ENCODE measurements at regions not wholly inside any gene's neighbourhood (a gene's known extent, or its start where the extent isn't known, plus 50 kb on each side); places are given as distances from the start of the nearest gene placed in this dataset.

DNA sequence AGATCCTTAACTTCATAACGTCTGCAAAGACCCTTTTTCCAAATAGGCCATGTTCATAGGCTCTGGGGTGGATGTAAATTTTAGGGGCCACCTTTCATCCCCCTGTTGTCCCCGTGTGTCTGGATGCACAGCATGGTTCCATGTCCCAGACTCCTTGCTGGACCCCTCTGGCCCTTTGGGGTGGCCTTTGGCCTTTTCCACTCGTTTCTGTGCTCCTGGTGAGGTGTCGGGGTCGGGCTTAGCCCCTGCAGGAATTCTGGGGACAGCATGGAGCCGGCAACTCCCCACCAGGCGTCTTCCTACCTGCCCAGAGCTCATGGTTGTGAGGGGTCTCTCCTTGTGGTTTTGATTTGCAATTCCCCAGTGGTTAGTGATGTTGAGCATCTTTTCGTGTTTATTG is 183.5 kb downstream of the SEC14L1 start:
- Mint-ChIP-seq H3K9me3 (no peaks in the 10 kb centered on the region), H3K4me3 (ENCODE audit: low read depth) (no peak overlapping the region), H3K4me1 (ENCODE audit: low read depth) (peaks cover 39% of the 10 kb centered on the region), H3K27ac (peak overlapping the region; percentile 19), H3K36me3 (ENCODE audit: low read depth) (no peaks in the 10 kb centered on the region), H3K27me3 (ENCODE audit: low read depth) (no peaks in the 10 kb centered on the region)
- no peak for DNase-seq (ENCODE audit: low spot score)
- intact Hi-C loops (cut with micrococcal nuclease): no loop called here

DNA sequence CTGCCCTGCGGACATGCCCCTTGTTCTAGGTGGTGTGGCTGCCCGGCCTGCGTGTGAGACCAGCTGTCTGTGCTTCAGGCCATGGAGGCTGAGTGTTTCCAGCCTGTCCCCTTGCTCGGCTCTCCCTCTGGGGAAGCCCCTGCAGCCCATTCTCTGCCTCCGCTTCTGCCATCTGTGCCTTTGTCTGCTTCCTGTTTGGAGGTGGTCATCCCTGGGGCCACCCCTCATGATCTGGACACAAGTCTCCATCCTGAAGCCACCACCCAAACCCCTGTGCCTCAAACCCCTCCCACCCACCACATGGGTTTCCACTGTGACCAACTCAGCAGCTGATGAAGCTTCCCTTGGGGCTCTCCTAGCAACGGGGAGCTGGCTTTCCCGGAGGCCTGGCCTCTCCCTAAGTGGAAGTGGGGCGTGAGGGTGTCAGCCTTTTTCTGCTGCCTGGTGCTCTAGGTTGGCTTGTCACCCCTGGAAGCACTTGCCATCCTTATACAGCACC is 184.9 kb downstream of the SEC14L1 start:
- Mint-ChIP-seq H3K4me1 (ENCODE audit: low read depth) (peaks cover 35% of the 10 kb centered on the region), H3K27ac (peak overlapping the region; percentile 86), H3K36me3 (ENCODE audit: low read depth) (no peaks in the 10 kb centered on the region), H3K27me3 (ENCODE audit: low read depth) (no peaks in the 10 kb centered on the region), H3K4me3 (ENCODE audit: low read depth) (no peak overlapping the region), H3K9me3 (no peaks in the 10 kb centered on the region)
- no peak for DNase-seq (ENCODE audit: low spot score)
- intact Hi-C loops (cut with micrococcal nuclease): no loop called here

DNA sequence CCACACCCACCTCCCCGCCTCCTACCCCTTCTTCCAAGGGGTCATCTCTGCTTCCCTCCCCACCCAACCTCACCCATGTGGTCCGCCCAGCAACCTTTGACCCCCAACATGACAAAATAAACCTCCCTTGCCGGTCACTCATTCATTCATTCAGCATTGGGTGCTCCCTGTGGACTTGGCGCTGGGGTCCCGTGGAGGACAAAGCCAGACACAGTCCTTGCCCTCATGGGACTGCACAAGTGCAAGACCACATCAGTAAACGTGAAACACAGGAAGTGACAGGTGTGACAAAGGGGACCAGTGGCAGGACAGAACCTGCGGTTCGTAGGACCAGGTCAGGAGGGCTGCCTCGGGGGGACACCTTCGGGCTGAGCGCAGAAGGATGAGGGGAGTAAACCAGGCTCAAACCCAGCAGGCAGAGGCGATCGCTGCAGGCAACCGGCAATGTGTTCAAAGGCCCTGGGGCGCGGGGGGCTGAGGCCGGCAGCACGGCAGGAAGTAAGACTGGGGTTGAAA is 185.4 kb downstream of the SEC14L1 start:
- intact Hi-C loops (cut with micrococcal nuclease): no loop called here
- no peaks in the 10 kb centered on the region for H3K9me3 Mint-ChIP-seq
- H3K4me1 Mint-ChIP-seq (ENCODE audit: low read depth): peaks cover 35% of the 10 kb centered on the region
- DNase-seq (ENCODE audit: low spot score): no peak
- H3K4me3 Mint-ChIP-seq (ENCODE audit: low read depth): no peak overlapping the region
- no peaks in the 10 kb centered on the region for H3K27me3 Mint-ChIP-seq (ENCODE audit: low read depth)
- H3K36me3 Mint-ChIP-seq (ENCODE audit: low read depth): no peaks in the 10 kb centered on the region
- no peak overlapping the region for H3K27ac Mint-ChIP-seq

DNA sequence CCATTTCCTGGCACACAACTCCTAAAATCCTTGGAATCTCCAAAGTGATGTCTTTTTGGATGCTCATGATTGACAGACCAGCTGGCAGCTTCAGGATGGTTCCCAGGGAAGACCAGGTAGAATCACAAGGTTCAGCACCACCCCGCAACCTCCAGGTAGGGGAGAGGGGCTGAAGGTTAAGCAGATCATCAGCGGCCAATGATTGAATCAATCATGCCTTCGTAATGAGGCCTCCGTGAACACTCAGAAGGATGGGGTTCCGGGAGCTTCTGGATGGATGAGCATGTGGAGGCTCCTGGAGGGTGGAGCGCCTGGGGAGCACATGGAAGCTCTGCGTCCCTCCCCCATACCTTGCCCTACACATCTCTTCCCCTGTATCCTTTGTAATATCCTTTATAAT is 185.9 kb downstream of the SEC14L1 start:
- H3K4me3 Mint-ChIP-seq (ENCODE audit: low read depth): no peak overlapping the region
- no peak overlapping the region for H3K27ac Mint-ChIP-seq

DNA sequence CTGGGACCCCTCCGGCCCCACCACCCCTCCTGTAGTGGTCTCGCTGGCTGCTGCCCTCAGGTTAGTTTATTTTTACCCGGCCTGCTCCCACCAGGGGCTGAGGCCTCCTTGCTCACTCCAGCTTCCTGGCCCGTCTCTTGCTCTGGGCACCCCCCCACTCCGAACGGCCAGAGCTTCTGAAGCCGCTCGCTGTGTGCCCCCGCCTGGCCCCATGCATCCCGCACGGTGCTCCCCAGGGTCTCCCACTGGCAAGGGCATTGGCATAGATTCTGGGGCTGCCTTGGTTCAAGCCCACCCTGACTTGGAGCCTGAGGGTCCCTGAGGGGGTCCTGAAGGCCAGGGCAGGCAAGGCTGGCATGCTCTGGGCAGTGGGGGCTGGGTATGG is 186.4 kb downstream of the SEC14L1 start:
- no peaks in the 10 kb centered on the region for H3K27me3 Mint-ChIP-seq (ENCODE audit: low read depth)
- no peak overlapping the region for H3K27ac Mint-ChIP-seq
- peaks cover 1% of the 10 kb centered on the region for H3K36me3 Mint-ChIP-seq (ENCODE audit: low read depth)
- peaks cover 45% of the 10 kb centered on the region for H3K4me1 Mint-ChIP-seq (ENCODE audit: low read depth)
- intact Hi-C loops (cut with micrococcal nuclease): no loop called here
- H3K9me3 Mint-ChIP-seq: peaks cover 1% of the 10 kb centered on the region
- DNase-seq (ENCODE audit: low spot score): no peak
- no peak overlapping the region for H3K4me3 Mint-ChIP-seq (ENCODE audit: low read depth)

More for the DNA sequence above, 185.9 kb downstream of the SEC14L1 start:
- intact Hi-C loops (cut with micrococcal nuclease): no loop called here
- no peak for DNase-seq (ENCODE audit: low spot score)
- Mint-ChIP-seq H3K27me3 (ENCODE audit: low read depth) (no peaks in the 10 kb centered on the region), H3K36me3 (ENCODE audit: low read depth) (no peaks in the 10 kb centered on the region), H3K9me3 (no peaks in the 10 kb centered on the region), H3K4me1 (ENCODE audit: low read depth) (peaks cover 40% of the 10 kb centered on the region)

DNA sequence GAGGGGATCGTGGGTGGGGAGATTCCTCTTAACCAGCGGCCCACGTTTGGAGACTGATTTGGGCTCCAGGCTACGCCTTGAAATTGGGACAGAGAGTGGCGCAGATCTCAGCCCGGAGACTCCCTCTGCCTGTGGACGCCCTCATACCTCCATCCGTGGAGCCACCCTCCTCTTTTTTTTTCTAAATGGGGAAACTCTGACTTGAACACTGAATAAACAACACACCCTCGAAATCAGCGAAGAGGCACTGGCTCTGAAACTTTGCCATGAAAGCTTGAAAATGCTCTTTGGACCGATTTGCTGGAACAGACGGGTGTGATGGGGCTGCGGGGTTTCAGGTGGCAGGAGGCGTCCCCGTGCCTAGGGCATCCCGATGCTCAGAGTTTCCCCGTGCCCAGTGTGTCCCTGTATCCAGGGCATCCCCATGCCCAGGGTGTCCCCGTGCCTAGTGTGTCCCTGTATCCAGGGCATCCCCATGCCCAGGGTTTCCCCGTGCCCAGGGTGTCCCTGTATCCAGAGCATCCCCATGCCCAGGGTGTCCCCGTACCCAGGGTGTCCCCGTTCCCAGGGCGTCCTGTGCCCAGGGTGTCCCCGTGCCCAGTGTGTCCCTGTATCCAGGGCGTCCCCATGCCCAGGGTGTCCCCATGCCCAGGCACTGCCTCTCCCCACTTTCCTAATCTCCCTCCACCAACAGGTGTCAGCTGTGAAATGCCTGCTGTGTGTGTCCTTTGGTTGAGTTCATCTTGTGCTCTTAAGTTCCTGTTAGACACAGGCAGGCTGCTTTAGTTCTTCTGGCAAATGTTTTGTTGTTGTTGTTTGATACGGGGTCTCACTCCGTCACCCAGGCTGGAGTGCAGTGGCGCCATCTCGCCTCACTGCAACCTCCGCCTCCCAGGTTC is 187.0 kb downstream of the SEC14L1 start:
- Mint-ChIP-seq H3K36me3 (ENCODE audit: low read depth) (peaks cover 8% of the 10 kb centered on the region), H3K9me3 (peaks cover 8% of the 10 kb centered on the region), H3K4me1 (ENCODE audit: low read depth) (peaks cover 51% of the 10 kb centered on the region), H3K27me3 (ENCODE audit: low read depth) (no peaks in the 10 kb centered on the region), H3K27ac (no peak overlapping the region), H3K4me3 (ENCODE audit: low read depth) (no peak overlapping the region)
- intact Hi-C loops (cut with micrococcal nuclease): no loop called here
- no peak for DNase-seq (ENCODE audit: low spot score)

DNA sequence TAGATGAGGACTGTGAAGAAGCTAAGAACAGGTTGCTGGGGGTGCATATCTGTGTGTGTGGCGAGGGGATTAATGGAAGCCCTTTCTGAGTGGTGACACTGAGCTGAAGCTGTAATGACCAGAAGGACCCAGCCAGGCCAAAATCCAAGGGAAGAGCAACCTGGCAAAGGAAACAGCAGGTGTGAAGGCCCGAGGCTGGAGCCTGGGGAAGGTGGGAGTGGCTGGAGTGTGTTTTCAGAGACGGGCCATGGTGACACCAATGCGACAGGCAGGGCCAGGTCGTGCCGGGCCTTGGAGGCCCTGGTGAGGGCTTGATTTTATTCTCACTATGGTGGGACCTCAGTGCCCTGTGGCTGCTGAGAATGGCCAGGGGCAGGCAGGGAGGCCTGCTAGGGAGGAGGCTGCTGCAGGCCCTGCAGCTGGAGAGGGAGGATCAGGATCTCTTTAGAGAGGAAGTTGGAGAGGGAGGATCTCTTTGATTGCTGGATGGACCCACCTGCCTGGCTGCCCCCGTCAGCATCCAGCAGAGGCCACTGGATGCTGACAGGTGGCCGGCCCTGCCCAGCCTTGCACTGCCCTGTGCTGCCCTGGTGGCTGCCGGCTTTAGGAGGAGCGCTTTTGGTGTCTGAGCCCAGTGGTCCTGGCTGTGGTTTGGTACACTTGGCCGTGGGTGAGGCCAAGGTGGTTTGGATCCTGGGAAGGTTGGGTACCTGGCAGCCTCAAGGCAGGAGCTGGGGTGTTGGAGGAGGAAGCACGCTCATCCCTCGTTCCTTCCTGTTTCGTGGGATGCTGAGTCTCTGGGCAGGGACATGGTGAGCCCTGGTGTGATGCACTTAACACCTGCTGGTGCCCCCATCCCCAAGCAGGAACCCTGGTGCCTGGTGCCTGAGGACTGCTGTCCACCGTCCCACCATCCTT is 188.3 kb downstream of the SEC14L1 start:
- Mint-ChIP-seq H3K4me1 (ENCODE audit: low read depth) (peaks cover 58% of the 10 kb centered on the region), H3K36me3 (ENCODE audit: low read depth) (peaks cover 11% of the 10 kb centered on the region), H3K9me3 (peaks cover 11% of the 10 kb centered on the region), H3K4me3 (ENCODE audit: low read depth) (no peak overlapping the region), H3K27me3 (ENCODE audit: low read depth) (no peaks in the 10 kb centered on the region), H3K27ac (peak overlapping the region; percentile 24)
- DNase-seq (ENCODE audit: low spot score): no peak
- intact Hi-C loops (cut with micrococcal nuclease): no loop called here

DNA sequence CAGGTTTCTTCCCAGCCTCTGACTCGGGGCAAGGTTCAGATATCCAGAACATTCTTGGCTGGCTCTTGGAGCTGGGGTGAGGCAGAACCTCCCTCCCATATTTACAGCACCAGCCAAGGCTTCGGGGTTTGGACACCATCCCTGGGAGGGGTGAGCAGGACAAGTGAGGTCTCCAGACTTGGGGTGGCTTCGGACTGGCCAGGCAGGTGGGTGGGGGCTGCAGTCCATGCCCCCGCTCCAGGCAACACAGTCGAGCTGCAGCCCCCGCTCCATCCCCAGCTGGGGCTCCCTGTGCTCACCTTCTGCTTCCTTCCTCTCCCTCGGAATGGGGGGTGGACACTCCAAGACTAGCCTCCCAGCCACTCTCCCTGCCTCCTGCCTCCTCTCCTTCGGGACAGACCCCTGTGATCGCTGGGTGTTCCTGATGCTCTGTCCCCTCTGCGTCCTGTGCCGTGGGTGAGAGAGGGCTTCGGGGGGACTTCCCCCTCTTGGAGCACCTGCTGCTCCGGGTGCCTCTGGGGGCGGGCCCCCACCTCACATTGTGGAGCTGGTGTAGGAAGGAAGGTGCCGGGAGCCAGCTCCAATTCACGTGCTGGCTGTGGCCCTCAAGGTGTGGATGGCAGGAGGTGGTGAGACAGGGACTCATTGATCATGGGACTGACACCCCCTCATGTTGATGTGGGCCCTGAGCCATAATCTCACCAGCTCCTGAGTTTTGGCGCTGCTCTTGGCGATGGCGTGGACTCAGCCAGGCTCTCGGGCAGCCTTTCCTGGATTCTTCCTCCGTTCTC is 189.2 kb downstream of the SEC14L1 start:
- Mint-ChIP-seq H3K4me3 (ENCODE audit: low read depth) (no peak overlapping the region), H3K27me3 (ENCODE audit: low read depth) (no peaks in the 10 kb centered on the region), H3K4me1 (ENCODE audit: low read depth) (peaks cover 50% of the 10 kb centered on the region), H3K27ac (no peak overlapping the region), H3K36me3 (ENCODE audit: low read depth) (peaks cover 11% of the 10 kb centered on the region), H3K9me3 (peaks cover 11% of the 10 kb centered on the region)
- no peak for DNase-seq (ENCODE audit: low spot score)
- intact Hi-C loops (cut with micrococcal nuclease): loop anchor here (5.0 kb wide), 1 partner anchor 1442 kb away; no protein-coding TSS in a partner anchor

DNA sequence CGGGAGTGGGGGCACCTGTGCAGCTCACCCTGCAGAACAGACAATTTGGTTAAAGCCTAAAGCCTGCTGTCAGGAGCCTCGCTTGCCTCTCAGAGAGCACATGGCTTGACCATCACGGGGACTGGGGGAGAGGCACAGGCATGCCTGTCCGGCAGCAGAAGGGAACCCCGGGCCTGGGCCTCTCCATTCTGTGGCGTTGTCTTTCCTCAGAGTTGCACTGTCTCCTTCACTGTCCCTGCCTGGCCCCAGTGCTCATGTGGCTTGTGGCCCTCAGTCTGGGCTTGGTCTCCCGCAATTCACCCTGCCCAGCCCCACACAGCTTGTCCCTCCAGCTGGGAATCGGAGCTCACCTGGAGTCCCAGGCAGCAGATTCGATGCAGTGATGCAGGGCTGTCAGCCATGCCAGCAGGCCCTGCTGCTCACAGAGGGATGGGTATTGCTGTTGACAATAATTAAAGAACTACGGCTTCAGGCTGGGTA is 189.9 kb downstream of the SEC14L1 start:
- H3K27me3 Mint-ChIP-seq (ENCODE audit: low read depth): no peaks in the 10 kb centered on the region
- peaks cover 11% of the 10 kb centered on the region for H3K36me3 Mint-ChIP-seq (ENCODE audit: low read depth)
- DNase-seq (ENCODE audit: low spot score): no peak
- intact Hi-C loops (cut with micrococcal nuclease): loop anchor here (1.0 to 5.0 kb wide), 3 partner anchors 44 to 1442 kb away; no protein-coding TSS in a partner anchor
- H3K4me3 Mint-ChIP-seq (ENCODE audit: low read depth): no peak overlapping the region
- H3K27ac Mint-ChIP-seq: no peak overlapping the region
- peaks cover 11% of the 10 kb centered on the region for H3K9me3 Mint-ChIP-seq
- H3K4me1 Mint-ChIP-seq (ENCODE audit: low read depth): peaks cover 43% of the 10 kb centered on the region

DNA sequence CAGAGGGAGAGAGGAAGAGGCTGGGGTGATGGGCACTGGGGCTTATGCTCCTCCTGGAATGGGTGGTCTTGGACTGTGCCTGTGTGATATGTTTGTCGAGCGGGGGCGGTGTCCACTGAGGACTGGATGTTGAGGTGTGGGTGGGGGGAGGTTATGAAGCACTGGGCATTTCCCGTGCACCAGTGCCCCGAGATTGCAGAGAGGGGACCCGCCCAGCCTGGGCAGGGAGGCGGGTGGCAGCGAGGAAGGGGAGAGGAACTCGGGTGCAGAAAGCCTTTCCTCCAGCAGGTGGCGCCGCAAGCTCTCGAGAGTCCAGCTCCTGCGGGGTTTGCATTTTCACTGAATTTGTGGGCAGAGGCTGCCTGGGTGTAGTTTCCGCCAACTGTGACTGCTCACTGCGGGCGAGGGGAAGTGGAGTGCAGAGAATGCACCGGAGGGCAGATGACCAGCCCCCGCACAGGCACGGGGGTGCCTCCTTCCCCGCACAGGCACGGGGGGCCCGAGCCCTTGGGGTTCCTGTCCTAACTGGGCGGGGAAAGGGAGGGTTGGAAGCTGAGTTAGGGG is 190.6 kb downstream of the SEC14L1 start:
- no peaks in the 10 kb centered on the region for H3K27me3 Mint-ChIP-seq (ENCODE audit: low read depth)
- H3K27ac Mint-ChIP-seq: peak overlapping the region; percentile 86
- peaks cover 11% of the 10 kb centered on the region for H3K36me3 Mint-ChIP-seq (ENCODE audit: low read depth)
- peak; percentile 92 for DNase-seq (ENCODE audit: low spot score)
- peaks cover 11% of the 10 kb centered on the region for H3K9me3 Mint-ChIP-seq
- H3K4me1 Mint-ChIP-seq (ENCODE audit: low read depth): peaks cover 38% of the 10 kb centered on the region
- intact Hi-C loops (cut with micrococcal nuclease): loop anchor here (1.0 to 5.0 kb wide), 3 partner anchors 43 to 1441 kb away; no protein-coding TSS in a partner anchor
- peak overlapping the region; percentile 70 for H3K4me3 Mint-ChIP-seq (ENCODE audit: low read depth)

DNA sequence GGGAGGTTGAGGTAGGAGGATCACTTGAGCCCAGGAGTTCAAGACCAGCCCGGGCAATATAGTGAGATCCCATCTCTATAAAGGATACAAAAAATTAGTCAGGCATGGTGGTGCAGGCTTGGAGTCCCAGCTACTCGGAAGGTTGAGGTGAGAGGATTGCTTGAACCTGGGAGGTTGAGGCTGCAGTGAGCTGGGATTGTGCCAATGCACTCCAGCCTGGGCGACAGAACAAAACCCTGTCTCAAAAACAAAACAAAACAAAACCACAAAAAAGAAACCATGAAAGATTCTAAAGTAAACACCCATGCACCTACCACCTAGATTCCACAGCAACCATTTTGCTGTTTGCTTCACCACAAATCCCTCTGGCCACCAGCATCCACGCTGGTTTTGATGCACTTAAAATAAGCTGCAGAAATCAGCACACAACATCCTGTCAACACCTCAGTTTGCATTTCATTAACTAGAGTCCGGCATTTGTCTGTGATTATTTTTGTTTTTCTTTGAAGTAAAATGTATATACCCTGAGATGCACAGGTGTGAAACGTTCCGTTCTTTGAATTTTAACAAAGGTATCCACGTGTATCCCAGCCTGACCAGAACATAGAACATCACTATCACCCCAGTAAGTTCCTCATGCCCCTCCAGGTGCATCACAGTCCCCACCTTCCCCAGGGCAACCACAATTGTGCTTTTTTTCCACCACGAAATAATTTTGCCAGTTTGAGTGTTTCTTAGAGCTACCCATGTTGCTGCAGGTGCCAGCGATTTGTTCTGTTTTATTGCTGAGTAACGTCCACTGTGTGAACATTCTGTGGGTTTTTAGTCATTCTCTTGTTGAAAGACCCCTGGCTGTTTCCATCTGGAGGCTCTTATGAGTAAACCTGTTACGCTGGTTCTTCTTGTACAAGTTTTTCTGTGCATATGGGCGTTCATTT is 191.5 kb downstream of the SEC14L1 start:
- peak overlapping the region; percentile 86 for H3K27ac Mint-ChIP-seq
- peak; percentile 46 for DNase-seq (ENCODE audit: low spot score)
- peak overlapping the region; percentile 70 for H3K4me3 Mint-ChIP-seq (ENCODE audit: low read depth)
- peaks cover 18% of the 10 kb centered on the region for H3K36me3 Mint-ChIP-seq (ENCODE audit: low read depth)
- intact Hi-C loops (cut with micrococcal nuclease): loop anchor here (1.0 to 5.0 kb wide), 5 partner anchors 57 to 1440 kb away; no protein-coding TSS in a partner anchor
- no peaks in the 10 kb centered on the region for H3K27me3 Mint-ChIP-seq (ENCODE audit: low read depth)
- peaks cover 18% of the 10 kb centered on the region for H3K9me3 Mint-ChIP-seq
- peaks cover 37% of the 10 kb centered on the region for H3K4me1 Mint-ChIP-seq (ENCODE audit: low read depth)

Data from activated T-helper 2 cell treated with anti-CD3 and anti-CD28 coated beads, Interferon-gamma antibody, Interleukin-2, Interleukin-4, amounts not matched to agents 10 μg/mL and 5 μg/mL and 100 μg/mL, durations not matched to agents 14 hours and 24 hours and 36 hours (primary cell).